Stomach (tissue), 8 donors: ENCODE measurements at regions not wholly inside any gene's neighbourhood (a gene's known extent, or its start where the extent isn't known, plus 50 kb on each side); places are given as distances from the start of the nearest gene placed in this dataset.

Source experiments
- DNase-seq, 2 donors: peaks; one replicate each; pipeline versions ENCODE4 v3.0.0 to v3.0.0-alpha.2; 2013 to 2019
- H3K27ac ChIP-seq, 5 donors: fragments of 200-600 bp in 4 of 5; sonication (generic) in 4 of 5; one replicate each; pipeline ENCODE4 v1.5.1; 2013 to 2019; ENCODE audit warnings: mild to moderate bottlenecking in 1 of 5, moderate library complexity in 1 of 5
- H3K27me3 ChIP-seq, 3 donors: fragments of 200-600 bp; sonication (generic); one replicate each; pipeline ENCODE4 v1.5.1; 2017 to 2019; ENCODE audit warnings: mixed run types in 1 of 3
- H3K36me3 ChIP-seq, 4 donors: fragments of 200-600 bp; sonication (generic); 1 replicate in 3 of 4; 2 replicates in 1 of 4; pipeline ENCODE4 v1.5.1; 2016 to 2019
- H3K4me1 ChIP-seq, 4 donors: fragments of 200-600 bp; sonication (generic); one replicate each; pipeline ENCODE4 v1.5.1; 2016 to 2019
- H3K4me3 ChIP-seq, 4 donors: fragments of 200-600 bp; sonication (generic) in 3 of 4; one replicate each; pipeline ENCODE4 v1.5.1; 2016 to 2019; ENCODE audit warnings: mild to moderate bottlenecking in 1 of 4
- H3K9me3 ChIP-seq, 4 donors: fragments of 200-600 bp; sonication (generic); one replicate each; pipeline ENCODE4 v1.5.1; 2016 to 2019
- CTCF ChIP-seq, 7 experiments: fragments of 450-650 bp in 4 of 7; fragments of 200-600 bp in 3 of 7; sonication (generic) in 3 of 7; IDR thresholded peaks; one replicate each; pipeline ENCODE4 v1.5.1; 2016 to 2019; ENCODE audit warnings: antibody characterized with exemption in 7 of 7, control low read depth in 2 of 7, mild to moderate bottlenecking in 1 of 7
- EP300 ChIP-seq: sonication (generic); formaldehyde crosslinking; IDR thresholded peaks from one replicate; pipeline ENCODE4 v1.6.1; 2017; ENCODE audit warnings: antibody characterized with exemption
- POLR2A ChIP-seq, 4 donors: fragments of 450-650 bp; IDR thresholded peaks; one replicate each; pipeline ENCODE4 v1.6.1; 2016; ENCODE audit warnings: antibody characterized with exemption in 4 of 4, control low read depth in 2 of 4, mild to moderate bottlenecking in 1 of 4, moderate library complexity in 1 of 4
- POLR2AphosphoS5 ChIP-seq, 3 donors: sonication (generic); formaldehyde crosslinking; IDR thresholded peaks; one replicate each; pipeline ENCODE4 v1.6.1; 2016; ENCODE audit warnings: antibody characterized with exemption in 3 of 3
- WGBS, 5 donors: extraction: QIAGEN DNeasy Blood & Tissue Kit in 3 of 5; methylation state at CpG; one replicate each; pipeline versions ENCODE4 v1.1.5 to v1.1.7; 2013 to 2018; 5-methylcytosine and 5-hydroxymethylcytosine counted together
- intact Hi-C: fragments of 100-400 bp; cut with DNase I; formaldehyde crosslinking; loops from one replicate; pipeline ENCODE4 v1.15.1; 2023; ENCODE audit warnings: low total_unique reads
- donor health status: healthy with polysubstance abuse.
- donor health status: Bipolar disorder and iron deficiency.
- donor health status: healthy.

- no peak overlapping the region for H3K27ac ChIP-seq
- 76 to 91% (median 88%) methylated on average over 3 of the region's 3 CpGs for WGBS, 5 donors
- no peaks in the 10 kb centered on the region for H3K27me3 ChIP-seq
- intact Hi-C loops = no loop called here
- H3K36me3 ChIP-seq = no peaks in the 10 kb centered on the region
- no peaks in the 10 kb centered on the region for H3K9me3 ChIP-seq
- TF ChIP-seq POLR2A (IDR thresholded peaks at IDR 0.05) (no peak), POLR2AphosphoS5 (IDR thresholded peaks at IDR 0.05) (no peak), CTCF (IDR thresholded peaks at IDR 0.05) (no peak), EP300 (no peak)
- no peak overlapping the region for H3K4me3 ChIP-seq
- H3K4me1 ChIP-seq = peaks cover 0 to 6% (median 0%) of the 10 kb centered on the region in 4 donors
- no peak for DNase-seq
Observed at GRCh38 chr3:105199217-105199616, 167.5 kb upstream of the ALCAM start.

- Histone ChIP-seq H3K4me3 (no peak overlapping the region), H3K9me3 (no peaks in the 10 kb centered on the region), H3K27ac (no peak overlapping the region), H3K4me1 (no peaks in the 10 kb centered on the region), H3K36me3 (no peaks in the 10 kb centered on the region), H3K27me3 (no peaks in the 10 kb centered on the region)
- TF ChIP-seq POLR2AphosphoS5 (IDR thresholded peaks at IDR 0.05) (no peak), POLR2A (IDR thresholded peaks at IDR 0.05) (no peak), EP300 (no peak), CTCF (IDR thresholded peaks at IDR 0.05) (no peak)
- WGBS, 5 donors = 82 to 93% (median 83%) methylated on average over 1 of the region's 1 CpG
- no peak for DNase-seq
- intact Hi-C loops = no loop called here
Observed at GRCh38 chr3:105210141-105210540, 156.6 kb upstream of the ALCAM start.

- WGBS, 5 donors = 57 to 80% (median 71%) methylated on average over 1 of the region's 1 CpG
- no peak for DNase-seq
- TF ChIP-seq EP300 (no peak), CTCF (IDR thresholded peaks at IDR 0.05) (no peak), POLR2A (IDR thresholded peaks at IDR 0.05) (no peak), POLR2AphosphoS5 (IDR thresholded peaks at IDR 0.05) (no peak)
Observed at GRCh38 chr3:105214590-105214989, 152.1 kb upstream of the ALCAM start.

GRCh38 chr3:105222568-105223093 is 144.1 kb upstream of the ALCAM start:
- WGBS, 5 donors = 85 to 89% (median 85%) methylated on average over 8 of the region's 8 CpGs
- no peaks in the 10 kb centered on the region for H3K36me3 ChIP-seq
- no peak for DNase-seq
- H3K4me1 ChIP-seq = no peaks in the 10 kb centered on the region
- H3K9me3 ChIP-seq = no peaks in the 10 kb centered on the region
- H3K4me3 ChIP-seq = no peak overlapping the region
- TF ChIP-seq CTCF (IDR thresholded peaks at IDR 0.05) (no peak), EP300 (no peak), POLR2A (IDR thresholded peaks at IDR 0.05) (no peak), POLR2AphosphoS5 (IDR thresholded peaks at IDR 0.05) (no peak)
- H3K27ac ChIP-seq = no peak overlapping the region
- intact Hi-C loops = no loop called here
- H3K27me3 ChIP-seq = no peaks in the 10 kb centered on the region

More at GRCh38 chr3:105214590-105214989, 152.1 kb upstream of the ALCAM start:
- intact Hi-C loops = no loop called here
- Histone ChIP-seq H3K27me3 (no peaks in the 10 kb centered on the region), H3K27ac (no peak overlapping the region), H3K4me1 (no peaks in the 10 kb centered on the region), H3K4me3 (no peak overlapping the region), H3K36me3 (no peaks in the 10 kb centered on the region), H3K9me3 (no peaks in the 10 kb centered on the region)
